PC-9 (cell line): ENCODE measurements at regions not wholly inside any gene's neighbourhood (a gene's known extent, or its start where the extent isn't known, plus 50 kb on each side); places are given as distances from the start of the nearest gene placed in this dataset.

Experiments
- CTCF ChIP-seq: fragments of 200-600 bp; sonication (generic); conservative IDR thresholded peaks from 2 replicates; pipeline ENCODE4 v1.6.1; 2017; ENCODE audit warnings: mixed run types, antibody characterized with exemption, mild to moderate bottlenecking, moderate library complexity
- EZH2 ChIP-seq: fragments of 200-600 bp; sonication (generic); IDR thresholded peaks from 2 replicates; pipeline ENCODE4 v1.8.0; 2017; ENCODE audit warnings: antibody characterized with exemption, low read depth

GRCh38 chr20:56748476-56749377 is 119.6 kb downstream of the TFAP2C start:
- TF ChIP-seq CTCF (no peak), EZH2 (no peak)
